SK-N-SH (cell line): ENCODE measurements at regions not wholly inside any gene's neighbourhood (a gene's known extent, or its start where the extent isn't known, plus 50 kb on each side); places are given as distances from the start of the nearest gene placed in this dataset.

Experiments
- CTCF ChIA-PET: fragments of 300-600, 350-600 bp; formaldehyde crosslinking; extraction: SDS; loops from one replicate; lab custom pipeline; 2021; lab: Yijun Ruan, JAX
- POLR2A ChIA-PET: fragments of 350-600 bp; sonication (Branson Sonifier 250); formaldehyde crosslinking; extraction: SDS; loops from one replicate; lab custom pipeline; 2020; ENCODE audit warnings: antibody characterized with exemption, inconsistent platforms; lab: Yijun Ruan, JAX
- DNase-seq: peaks from one replicate; pipeline ENCODE4 v3.0.0; 2012
- H2AFZ ChIP-seq: fragments of 200-600 bp; sonication (generic); 2 replicates; pipeline ENCODE4 v1.8.1; 2016; ENCODE audit warnings: antibody characterized with exemption, mild to moderate bottlenecking, low read depth
- H3F3A ChIP-seq: fragments of 200-600 bp; sonication (generic); replicated peaks from 2 replicates; pipeline ENCODE3; 2016; ENCODE audit warnings: antibody characterized with exemption, mild to moderate bottlenecking; ENCODE audit not compliant: insufficient read depth
- H3K27ac ChIP-seq, 2 experiments: fragments of 200-500 bp in 1 of 2; fragments of 200-600 bp in 1 of 2; sonication (Bioruptor generic) in 1 of 2; sonication (generic), shearing (Covaris generic) in 1 of 2; 2 replicates each; pipeline versions ENCODE4 v1.5.1 to v1.6.1; 2014 to 2016; ENCODE audit warnings: low read depth in 2 of 2, inconsistent platforms in 1 of 2, low read length in 1 of 2, mild to moderate bottlenecking in 1 of 2, mixed read lengths in 1 of 2
- H3K27me3 ChIP-seq: fragments of 200-600 bp; sonication (generic), shearing (Covaris generic); 2 replicates; pipeline ENCODE4 v1.6.1; 2016; ENCODE audit warnings: mixed run types; ENCODE audit not compliant: insufficient read depth
- H3K36me3 ChIP-seq, 2 experiments: fragments of 200-500 bp in 1 of 2; fragments of 200-600 bp in 1 of 2; sonication (Bioruptor generic) in 1 of 2; sonication (generic) in 1 of 2; replicated peaks in 1 of 2; 2 replicates each; pipeline versions ENCODE3 to v1.5.1; 2014 to 2016; ENCODE audit warnings: low read length in 1 of 2, mild to moderate bottlenecking in 1 of 2; ENCODE audit not compliant: insufficient read depth in 2 of 2, control insufficient read depth in 1 of 2
- H3K4me1 ChIP-seq, 2 experiments: fragments of 200-500 bp in 1 of 2; fragments of 200-600 bp in 1 of 2; sonication (Bioruptor generic) in 1 of 2; sonication (generic), shearing (Covaris generic) in 1 of 2; 2 replicates each; pipeline versions ENCODE4 v1.5.1 to v1.6.1; 2014 to 2016; ENCODE audit warnings: low read depth in 1 of 2, low read length in 1 of 2, mixed run types in 1 of 2; ENCODE audit not compliant: insufficient read depth in 2 of 2, control insufficient read depth in 1 of 2
- H3K4me2 ChIP-seq: fragments of 200-600 bp; sonication (generic), shearing (Covaris generic); 2 replicates; pipeline ENCODE4 v1.6.1; 2017; ENCODE audit warnings: mixed run types
- H3K4me3 ChIP-seq, 2 experiments: fragments of 200-500 bp in 1 of 2; fragments of 200-600 bp in 1 of 2; sonication (Bioruptor generic) in 1 of 2; sonication (generic), shearing (Covaris generic) in 1 of 2; 2 replicates each; pipeline versions ENCODE4 v1.5.1 to v1.8.1; 2014 to 2016; ENCODE audit warnings: low read depth in 2 of 2, inconsistent platforms in 1 of 2, low read length in 1 of 2, mild to moderate bottlenecking in 1 of 2, mixed read lengths in 1 of 2, moderate library complexity in 1 of 2
- H3K79me2 ChIP-seq: fragments of 200-600 bp; sonication (generic); 2 replicates; pipeline ENCODE4 v1.8.1; 2017; ENCODE audit warnings: mild to moderate bottlenecking; ENCODE audit not compliant: insufficient read depth
- H3K9ac ChIP-seq: fragments of 200-600 bp; sonication (generic); 2 replicates; pipeline ENCODE4 v1.6.1; 2017; ENCODE audit warnings: mixed run types
- H3K9me2 ChIP-seq: fragments of 200-600 bp; sonication (generic); 2 replicates; pipeline ENCODE4 v1.6.1; 2017; ENCODE audit warnings: mixed run types
- H3K9me3 ChIP-seq: fragments of 200-600 bp; sonication (generic); 2 replicates; pipeline ENCODE4 v1.6.1; 2017; ENCODE audit warnings: mixed run types, mild to moderate bottlenecking, moderate library complexity
- H4K20me1 ChIP-seq: fragments of 200-600 bp; sonication (generic); 2 replicates; pipeline ENCODE4 v1.6.1; 2017; ENCODE audit warnings: mild to moderate bottlenecking, mixed run types; ENCODE audit not compliant: insufficient read depth
- CHD2 ChIP-seq: fragments of 150-350 bp; IDR thresholded peaks from 2 replicates; pipeline ENCODE4 v1.6.1; 2018; ENCODE audit warnings: low read length; ENCODE audit not compliant: partially characterized antibody
- CTCF ChIP-seq: fragments of 200-600 bp; sonication (generic); IDR thresholded peaks from 2 replicates; pipeline ENCODE4 v1.6.1; 2017; ENCODE audit warnings: antibody characterized with exemption, mild to moderate bottlenecking, moderate library complexity
- EP300 ChIP-seq, 2 experiments: IDR thresholded peaks; 2 replicates each; pipeline versions ENCODE4 v1.4.0 to v1.6.1; 2012; ENCODE audit warnings: borderline replicate concordance in 1 of 2, low read depth in 1 of 2, low read length in 1 of 2
- EZH2phosphoT487 ChIP-seq: fragments of 200-600 bp; sonication (generic); IDR thresholded peaks from 2 replicates; pipeline ENCODE4 v1.6.1; 2017; ENCODE audit warnings: low read depth, mixed run types, mild to moderate bottlenecking, antibody characterized with exemption, moderate library complexity, borderline replicate concordance
- FOSL2 ChIP-seq: IDR thresholded peaks from 2 replicates; pipeline ENCODE4 v1.4.0; 2012; ENCODE audit warnings: low read depth, mild to moderate bottlenecking, moderate library complexity, borderline replicate concordance
- FOXM1 ChIP-seq: IDR thresholded peaks from 2 replicates; pipeline ENCODE4 v1.4.0; 2012; ENCODE audit warnings: low read depth, mild to moderate bottlenecking
- GATA2 ChIP-seq: sonication (generic); formaldehyde crosslinking; IDR thresholded peaks from 2 replicates; pipeline ENCODE4 v1.5.0; 2020; ENCODE audit warnings: mild to moderate bottlenecking, missing genetic modification reagents
- MXI1 ChIP-seq: IDR thresholded peaks from 2 replicates; pipeline ENCODE4 v1.6.1; 2012; ENCODE audit warnings: mild to moderate bottlenecking, low read depth, low read length, improper control_type of control experiment
- NFIC ChIP-seq: IDR thresholded peaks from 2 replicates; pipeline ENCODE4 v1.4.0; 2012; ENCODE audit warnings: borderline replicate concordance
- NRF1 ChIP-seq: IDR thresholded peaks from 2 replicates; pipeline ENCODE4 v1.6.1; 2012; ENCODE audit warnings: low read depth, mild to moderate bottlenecking, low read length
- POLR2AphosphoS5 ChIP-seq: IDR thresholded peaks from 2 replicates; pipeline ENCODE4 v1.6.1; 2012; ENCODE audit warnings: low read depth, low read length
- REST ChIP-seq: IDR thresholded peaks from 2 replicates; pipeline ENCODE4 v1.6.1; 2012; ENCODE audit warnings: mild to moderate bottlenecking, low read depth, low read length, moderate library complexity
- RXRA ChIP-seq: IDR thresholded peaks from 2 replicates; pipeline ENCODE4 v1.4.0; 2012; ENCODE audit warnings: low read depth, mild to moderate bottlenecking, borderline replicate concordance
- SIN3A ChIP-seq: IDR thresholded peaks from 2 replicates; pipeline ENCODE4 v1.6.1; 2012; ENCODE audit warnings: low read depth, mild to moderate bottlenecking, low read length, moderate library complexity, borderline replicate concordance
- SMC3 ChIP-seq: IDR thresholded peaks from 2 replicates; pipeline ENCODE4 v1.6.1; 2012; ENCODE audit warnings: low read depth, low read length, improper control_type of control experiment
- TCF12 ChIP-seq: IDR thresholded peaks from 2 replicates; pipeline ENCODE4 v1.4.0; 2012
- YY1 ChIP-seq: IDR thresholded peaks from 2 replicates; pipeline ENCODE4 v1.4.0; 2012; ENCODE audit warnings: low read depth, mild to moderate bottlenecking
- WGBS: methylation state at CpG from one replicate; pipeline ENCODE4 v1.1.6; 2017; ENCODE audit warnings: low lambda C conversion rate; 5-methylcytosine and 5-hydroxymethylcytosine counted together
- TF ChIP-seq, protein P1 (sequence below): IDR thresholded peaks from 2 replicates; pipeline ENCODE4 v1.4.0; 2012; ENCODE audit warnings: low read depth, borderline replicate concordance
- TF ChIP-seq, protein P2 (sequence below): fragments of 150-350 bp; IDR thresholded peaks from 2 replicates; pipeline ENCODE4 v1.6.1; 2017; ENCODE audit warnings: antibody characterized with exemption, low read length, low read depth, borderline replicate concordance

- ChIA-PET CTCF (interaction anchor here (0.5 to 2.0 kb wide), 20 partner anchors 8 to 499 kb away, joined by 3 to 23 read pairs (median 4); partner anchors contain the start of gene ABI1), POLR2A (interaction anchor here (0.6 kb wide), 1 partner anchor 463 kb away, joined by 3 read pairs; no protein-coding TSS in a partner anchor)
- WGBS: 67% methylated on average over 12 of the region's 12 CpGs
- Histone ChIP-seq H3K9ac (no peak overlapping the region), H3K4me3 (no peak overlapping the region), H3K9me2 (no peaks in the 10 kb centered on the region), H3K9me3 (no peaks in the 10 kb centered on the region), H4K20me1 (no peaks in the 10 kb centered on the region), H3F3A (no peaks in the 10 kb centered on the region), H3K4me2 (no peak overlapping the region), H3K79me2 (no peaks in the 10 kb centered on the region), H3K36me3 (no peaks in the 10 kb centered on the region), H3K27ac (no peak overlapping the region), H2AFZ (no peak overlapping the region), H3K4me1 (no peaks in the 10 kb centered on the region; a peak in 1 of 4 replicates), H3K27me3 (no peaks in the 10 kb centered on the region)
- TF ChIP-seq NRF1 (no peak), NFIC (no peak), FOSL2 (no peak), SIN3A (no peak), CHD2 (no peak), RXRA (no peak), FOXM1 (no peak), YY1 (no peak), EP300 (IDR thresholded peaks at IDR 0.05; ENCODE audit: borderline replicate concordance in 1 of 2, low read depth in 1 of 2, low read length in 1 of 2) (no peak), EZH2phosphoT487 (no peak), SMC3 (no peak), MXI1 (no peak), REST (no peak), CTCF (no peak), GATA2 (no peak), POLR2AphosphoS5 (no peak), TCF12 (no peak)
- TF ChIP-seq, protein P1, sequence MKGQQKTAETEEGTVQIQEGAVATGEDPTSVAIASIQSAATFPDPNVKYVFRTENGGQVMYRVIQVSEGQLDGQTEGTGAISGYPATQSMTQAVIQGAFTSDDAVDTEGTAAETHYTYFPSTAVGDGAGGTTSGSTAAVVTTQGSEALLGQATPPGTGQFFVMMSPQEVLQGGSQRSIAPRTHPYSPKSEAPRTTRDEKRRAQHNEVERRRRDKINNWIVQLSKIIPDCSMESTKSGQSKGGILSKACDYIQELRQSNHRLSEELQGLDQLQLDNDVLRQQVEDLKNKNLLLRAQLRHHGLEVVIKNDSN: no peak
- TF ChIP-seq, protein P2, sequence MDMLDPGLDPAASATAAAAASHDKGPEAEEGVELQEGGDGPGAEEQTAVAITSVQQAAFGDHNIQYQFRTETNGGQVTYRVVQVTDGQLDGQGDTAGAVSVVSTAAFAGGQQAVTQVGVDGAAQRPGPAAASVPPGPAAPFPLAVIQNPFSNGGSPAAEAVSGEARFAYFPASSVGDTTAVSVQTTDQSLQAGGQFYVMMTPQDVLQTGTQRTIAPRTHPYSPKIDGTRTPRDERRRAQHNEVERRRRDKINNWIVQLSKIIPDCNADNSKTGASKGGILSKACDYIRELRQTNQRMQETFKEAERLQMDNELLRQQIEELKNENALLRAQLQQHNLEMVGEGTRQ: no peak
- TF ChIP-seq, all 33 proteins: peak for 0
- DNase-seq: no peak
Measured at GRCh38 chr10:27359792-27360355, 119.3 kb upstream of the ACBD5 start.
